HAP-1 (cell line): ENCODE measurements at regions not wholly inside any gene's neighbourhood (a gene's known extent, or its start where the extent isn't known, plus 50 kb on each side); places are given as distances from the start of the nearest gene placed in this dataset.

Source experiments
- DNase-seq, 2 experiments: peaks; one replicate each; pipeline ENCODE4 v3.0.0-alpha.2; 2016 to 2020; ENCODE audit warnings: low spot score in 2 of 2
- H3K27me3 ChIP-seq: fragments of 250-450 bp; sonication (Bioruptor Pico); 2 replicates; pipeline ENCODE4 v1.5.1; 2020; ENCODE audit warnings: low read depth, mild to moderate bottlenecking, moderate library complexity
- H3K36me3 ChIP-seq: fragments of 250-450 bp; sonication (Bioruptor Pico); replicated peaks from 2 replicates; pipeline ENCODE4 v1.5.1; 2020; ENCODE audit warnings: mild to moderate bottlenecking
- H3K4me1 ChIP-seq: fragments of 250-450 bp; sonication (Bioruptor Pico); 2 replicates; pipeline ENCODE4 v1.5.1; 2020; ENCODE audit warnings: mild to moderate bottlenecking
- H3K4me3 ChIP-seq: fragments of 250-450 bp; sonication (Bioruptor Pico); 2 replicates; pipeline ENCODE4 v1.5.1; 2020; ENCODE audit warnings: mild to moderate bottlenecking, moderate library complexity
- H3K9me3 ChIP-seq: fragments of 250-450 bp; sonication (Bioruptor Pico); 2 replicates; pipeline ENCODE4 v1.5.1; 2020; ENCODE audit warnings: mild to moderate bottlenecking, moderate library complexity
- in situ Hi-C: fragments of 300-500 bp; cut with MboI; formaldehyde crosslinking; loops from 3 replicates; pipeline ENCODE4 v1.14.3; 2020; ENCODE audit warnings: low sequenced_read_pairs, inconsistent platforms, mixed read lengths

DNA sequence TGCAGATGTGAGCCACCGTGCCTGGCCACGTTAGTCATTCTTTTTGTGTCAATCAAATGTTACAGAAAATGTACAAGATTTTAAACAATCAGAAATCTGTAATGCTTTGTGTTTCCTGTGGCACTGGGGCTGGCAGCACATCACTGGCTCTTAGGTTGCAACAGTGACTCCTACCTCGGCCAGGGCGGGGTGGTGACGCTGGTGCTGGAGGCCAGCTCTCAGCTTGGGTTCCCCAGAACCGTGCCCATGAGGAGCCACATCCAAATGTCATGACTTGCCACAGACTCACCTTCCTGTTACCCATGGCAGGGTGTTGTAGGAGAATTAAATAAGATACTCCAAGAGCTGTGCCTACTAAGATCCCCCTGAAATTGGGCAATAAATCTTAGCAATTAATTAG, 161.7 kb downstream of the TEX29 start:
- Histone ChIP-seq H3K4me1 (no peaks in the 10 kb centered on the region), H3K4me3 (no peak overlapping the region), H3K9me3 (no peaks in the 10 kb centered on the region), H3K36me3 (no peaks in the 10 kb centered on the region), H3K27me3 (no peaks in the 10 kb centered on the region)
- no peak for DNase-seq
- in situ Hi-C loops, result no loop called here

DNA sequence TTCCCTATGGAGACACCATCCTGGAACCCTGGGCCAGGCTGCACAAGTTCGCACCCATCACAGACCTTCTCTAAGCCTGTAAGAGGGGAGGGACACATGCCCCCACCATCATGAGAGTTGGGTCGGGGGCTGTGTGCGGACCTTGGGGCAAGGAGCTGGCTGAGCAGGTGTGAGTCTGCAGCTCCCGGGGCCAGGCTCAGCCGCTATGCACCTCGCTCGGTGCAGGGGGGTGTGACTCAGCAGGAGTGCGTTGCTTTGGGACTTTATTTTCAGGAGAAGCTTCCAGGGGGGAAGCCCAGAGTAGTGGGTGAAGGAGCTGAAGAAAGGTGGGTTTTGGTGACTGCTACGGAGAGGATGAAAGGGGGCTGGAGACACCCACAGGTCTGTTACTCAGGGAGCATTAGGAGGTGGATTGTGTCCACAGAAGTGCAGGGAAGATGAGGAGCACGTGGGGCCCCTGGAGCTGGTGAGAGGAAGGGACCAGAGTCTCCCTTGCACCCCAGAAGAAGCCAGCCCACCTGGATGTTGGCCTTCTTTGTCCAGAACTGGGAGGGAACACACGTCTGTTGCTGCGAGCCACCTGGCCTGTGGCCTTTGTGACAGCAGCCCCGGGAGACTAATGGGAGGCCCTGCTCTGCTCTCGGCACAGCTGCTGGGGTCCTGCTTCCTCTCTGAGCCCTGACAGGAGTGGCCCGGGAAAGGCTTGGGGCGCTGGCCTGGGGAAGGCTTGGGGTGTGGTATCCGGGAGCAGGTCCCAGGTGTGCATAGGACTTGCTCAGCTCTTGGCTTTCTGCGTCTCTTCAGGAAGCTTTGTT, 162.6 kb downstream of the TEX29 start:
- no peaks in the 10 kb centered on the region for H3K36me3 ChIP-seq
- no peaks in the 10 kb centered on the region for H3K9me3 ChIP-seq
- no peak overlapping the region for H3K4me3 ChIP-seq
- in situ Hi-C loops, result no loop called here
- H3K27me3 ChIP-seq, result no peaks in the 10 kb centered on the region
- H3K4me1 ChIP-seq, result no peaks in the 10 kb centered on the region
- DNase-seq, result no peak

DNA sequence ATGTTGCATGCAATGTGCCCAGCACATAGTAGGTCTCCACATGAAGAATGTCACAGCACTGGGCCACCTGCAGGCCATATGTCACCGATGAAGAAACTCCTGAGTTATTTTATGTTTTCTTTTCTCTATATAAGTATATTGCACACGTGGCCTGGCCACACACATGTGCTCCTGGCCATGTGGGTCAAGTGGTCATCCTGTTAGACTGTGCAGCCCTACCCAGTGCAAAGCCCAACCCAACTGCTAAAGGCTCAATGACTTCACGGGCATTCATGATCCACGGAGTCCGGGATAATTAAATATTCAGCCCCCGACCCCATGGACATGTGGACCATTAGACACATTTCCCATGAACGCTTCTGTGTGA, 163.2 kb downstream of the TEX29 start:
- in situ Hi-C loops, result no loop called here
- Histone ChIP-seq H3K9me3 (no peaks in the 10 kb centered on the region), H3K36me3 (no peaks in the 10 kb centered on the region), H3K27me3 (no peaks in the 10 kb centered on the region), H3K4me3 (no peak overlapping the region), H3K4me1 (no peaks in the 10 kb centered on the region)
- no peak for DNase-seq

DNA sequence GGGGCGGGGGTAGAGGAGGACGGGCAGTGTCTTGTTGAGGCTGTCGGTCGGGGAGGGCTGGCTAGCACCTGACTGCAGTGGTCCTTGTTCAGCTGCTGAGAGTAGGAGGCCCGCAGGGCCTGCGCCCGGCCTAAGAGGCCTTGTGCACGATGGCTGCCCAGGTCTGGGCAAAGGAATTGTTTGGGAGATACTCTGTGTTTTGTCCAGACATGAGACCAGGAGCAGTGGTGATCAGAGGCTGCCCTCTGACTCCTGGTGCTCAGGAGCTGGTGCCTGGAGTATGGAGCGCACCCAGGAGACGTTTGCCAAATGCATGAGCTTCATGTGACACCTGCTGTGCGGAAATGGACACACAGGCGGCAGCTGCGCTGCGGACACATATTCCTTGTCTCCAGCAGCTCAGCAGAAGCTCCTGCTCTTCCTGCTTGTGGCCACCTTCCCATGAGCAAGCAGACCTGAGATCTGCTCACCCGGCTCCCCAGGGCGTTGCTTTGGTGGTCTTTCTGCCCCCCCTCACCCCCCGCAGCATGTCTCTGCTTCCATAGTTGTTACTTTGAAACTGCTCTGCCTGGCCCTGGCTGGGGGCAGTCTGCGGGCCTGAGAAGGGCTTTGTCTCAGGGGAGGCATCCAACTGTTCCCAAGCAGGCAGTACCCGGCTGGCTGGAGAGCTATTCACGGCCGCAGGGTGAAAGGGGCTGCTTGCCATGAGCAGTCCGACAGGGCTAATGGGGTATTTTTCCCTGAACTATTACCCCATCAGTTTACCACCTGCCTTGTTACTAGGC, 163.9 kb downstream of the TEX29 start:
- Histone ChIP-seq H3K9me3 (no peaks in the 10 kb centered on the region), H3K4me3 (no peak overlapping the region), H3K27me3 (no peaks in the 10 kb centered on the region), H3K36me3 (no peaks in the 10 kb centered on the region), H3K4me1 (no peaks in the 10 kb centered on the region)
- in situ Hi-C loops, result no loop called here
- DNase-seq, result no peak

DNA sequence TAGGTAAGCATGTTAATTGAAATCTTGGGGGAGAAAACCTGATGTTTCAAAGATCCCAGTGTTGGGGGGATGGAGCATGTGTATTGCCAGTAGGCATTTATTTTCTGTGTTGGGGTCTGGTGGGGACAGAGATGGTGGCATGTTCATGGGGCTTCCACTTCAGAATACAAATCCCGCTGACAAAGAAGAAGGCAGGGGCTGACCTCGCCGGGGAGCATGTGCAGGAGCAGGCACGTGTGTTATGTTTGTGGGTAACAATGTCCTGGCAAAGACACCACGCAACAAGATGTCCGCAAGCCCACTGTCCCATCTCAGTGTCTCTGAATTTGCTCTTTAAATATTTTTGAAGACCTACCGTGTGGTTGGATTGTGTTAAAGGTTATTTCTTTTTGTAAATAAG, 164.5 kb downstream of the TEX29 start:
- Histone ChIP-seq H3K36me3 (no peaks in the 10 kb centered on the region), H3K4me1 (no peaks in the 10 kb centered on the region), H3K27me3 (no peaks in the 10 kb centered on the region), H3K4me3 (no peak overlapping the region), H3K9me3 (no peaks in the 10 kb centered on the region)
- in situ Hi-C loops, result no loop called here
- DNase-seq, result no peak

DNA sequence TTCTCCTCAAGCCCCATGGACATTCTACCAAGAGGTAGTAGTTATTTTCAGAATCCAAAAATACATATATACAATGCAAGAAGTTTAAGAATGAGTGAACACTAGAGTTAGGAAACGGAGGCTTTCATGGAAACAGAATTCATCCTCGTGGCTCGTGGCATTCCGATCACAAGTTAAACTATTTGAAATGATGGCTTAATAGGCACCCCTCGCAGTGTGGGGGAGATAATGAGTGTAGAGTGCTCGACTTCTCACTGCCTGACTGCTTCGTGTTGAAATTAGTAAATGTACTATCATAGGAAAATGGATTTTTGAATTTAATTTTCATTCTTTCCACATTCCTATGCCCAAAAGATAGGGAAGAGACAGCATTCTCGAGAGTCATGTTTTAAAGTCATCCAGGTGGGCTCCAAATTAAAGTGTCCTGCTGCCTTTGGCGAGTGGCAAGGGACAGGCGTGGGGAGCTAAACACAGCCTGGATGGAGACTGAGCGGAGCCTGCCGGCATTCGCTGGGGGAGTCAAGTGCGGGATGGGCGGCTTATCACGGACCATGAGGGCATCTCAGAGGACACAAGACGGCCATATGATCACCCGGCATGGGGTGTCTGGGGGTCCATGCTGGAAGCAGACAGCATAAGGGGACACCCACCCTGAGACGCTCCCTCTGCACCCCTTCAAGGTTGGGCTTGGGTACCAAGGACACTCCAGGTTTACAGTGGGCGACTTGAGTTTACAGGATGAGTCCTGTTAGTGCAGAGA, 165.2 kb downstream of the TEX29 start:
- Histone ChIP-seq H3K4me3 (no peak overlapping the region), H3K4me1 (no peaks in the 10 kb centered on the region), H3K27me3 (no peaks in the 10 kb centered on the region), H3K36me3 (no peaks in the 10 kb centered on the region), H3K9me3 (no peaks in the 10 kb centered on the region)
- no peak for DNase-seq
- in situ Hi-C loops, result no loop called here

DNA sequence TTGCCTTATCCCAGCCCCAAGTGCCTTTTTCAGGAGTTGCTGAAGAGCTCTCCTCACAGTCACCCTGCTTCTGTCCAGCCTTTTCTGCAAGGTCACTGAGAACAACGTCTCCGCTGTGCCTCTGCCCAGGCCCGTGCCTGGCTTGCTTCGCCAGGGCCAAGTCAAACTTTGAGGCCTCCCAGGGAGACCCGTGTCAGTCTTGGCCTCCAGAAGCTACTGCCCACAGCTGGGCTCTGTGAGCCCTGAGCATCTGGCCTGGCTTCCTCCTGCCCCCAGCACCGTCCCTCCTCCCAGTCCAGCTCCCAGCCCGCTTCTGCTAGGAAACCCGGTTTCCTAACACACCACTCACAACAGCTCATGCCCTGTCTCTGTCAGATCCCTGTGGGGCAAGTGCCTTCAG, 165.9 kb downstream of the TEX29 start:
- H3K27me3 ChIP-seq, result no peaks in the 10 kb centered on the region
- no peak overlapping the region for H3K4me3 ChIP-seq
- H3K4me1 ChIP-seq, result no peaks in the 10 kb centered on the region
- no peak for DNase-seq
- in situ Hi-C loops, result no loop called here
- H3K36me3 ChIP-seq, result no peaks in the 10 kb centered on the region
- no peaks in the 10 kb centered on the region for H3K9me3 ChIP-seq

DNA sequence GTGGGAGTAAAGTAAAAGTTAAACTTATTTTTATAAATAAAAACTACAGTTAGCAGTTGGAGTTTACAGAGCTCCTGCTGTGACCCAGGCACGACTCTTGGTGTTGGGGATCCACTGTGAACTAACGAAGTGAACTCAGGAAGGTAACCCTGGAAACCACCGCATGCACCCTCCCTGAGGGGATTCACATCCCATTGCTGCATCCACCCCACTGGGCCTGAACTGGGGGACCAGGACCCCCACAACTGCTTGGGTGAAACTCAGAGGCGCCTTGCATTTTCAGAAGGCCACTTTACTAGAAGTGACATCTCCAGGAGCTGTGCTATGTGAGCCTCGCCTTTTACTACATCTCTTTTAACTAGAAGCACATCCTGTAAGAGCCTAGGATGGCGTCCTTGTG, 166.4 kb downstream of the TEX29 start:
- in situ Hi-C loops, result no loop called here
- H3K27me3 ChIP-seq, result no peaks in the 10 kb centered on the region

DNA sequence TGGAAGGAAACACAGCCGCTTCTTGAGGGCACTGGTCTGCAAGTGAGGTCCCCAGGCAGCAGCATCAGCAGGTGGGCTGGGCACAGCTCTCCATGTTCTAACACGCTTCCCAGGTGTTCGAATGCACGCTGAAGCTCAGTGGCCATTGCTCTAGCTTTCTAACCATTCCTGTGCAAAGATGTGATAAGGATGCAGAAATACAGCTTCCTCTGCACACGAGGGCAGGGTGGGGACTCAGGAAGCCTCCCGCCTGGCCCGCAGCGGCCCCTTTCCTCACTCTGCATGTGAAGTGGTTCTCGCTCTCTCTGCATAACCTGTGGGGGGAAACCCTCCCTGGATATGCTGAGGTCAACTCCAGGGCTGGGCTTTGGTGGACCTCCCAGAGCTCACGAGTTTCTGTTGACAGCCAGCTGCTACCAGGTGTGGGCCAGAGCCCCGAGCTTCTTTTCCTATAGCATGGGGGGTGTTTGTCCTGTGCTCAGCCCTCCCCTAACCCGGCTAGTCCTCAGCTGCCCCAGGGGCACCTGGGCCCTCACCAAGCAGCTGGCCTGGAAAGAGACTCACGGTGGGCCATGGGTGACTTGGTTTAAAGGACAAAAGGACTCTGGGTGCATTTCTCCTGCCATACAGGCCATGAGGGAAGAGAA, 168.2 kb downstream of the TEX29 start:
- Histone ChIP-seq H3K36me3 (no peaks in the 10 kb centered on the region), H3K27me3 (no peaks in the 10 kb centered on the region), H3K4me3 (no peak overlapping the region), H3K9me3 (no peaks in the 10 kb centered on the region), H3K4me1 (no peaks in the 10 kb centered on the region)
- in situ Hi-C loops, result no loop called here
- no peak for DNase-seq

More for the DNA sequence above, 166.4 kb downstream of the TEX29 start:
- no peak for DNase-seq
- no peaks in the 10 kb centered on the region for H3K4me1 ChIP-seq
- H3K4me3 ChIP-seq, result no peak overlapping the region
- H3K36me3 ChIP-seq, result no peaks in the 10 kb centered on the region
- H3K9me3 ChIP-seq, result no peaks in the 10 kb centered on the region

DNA sequence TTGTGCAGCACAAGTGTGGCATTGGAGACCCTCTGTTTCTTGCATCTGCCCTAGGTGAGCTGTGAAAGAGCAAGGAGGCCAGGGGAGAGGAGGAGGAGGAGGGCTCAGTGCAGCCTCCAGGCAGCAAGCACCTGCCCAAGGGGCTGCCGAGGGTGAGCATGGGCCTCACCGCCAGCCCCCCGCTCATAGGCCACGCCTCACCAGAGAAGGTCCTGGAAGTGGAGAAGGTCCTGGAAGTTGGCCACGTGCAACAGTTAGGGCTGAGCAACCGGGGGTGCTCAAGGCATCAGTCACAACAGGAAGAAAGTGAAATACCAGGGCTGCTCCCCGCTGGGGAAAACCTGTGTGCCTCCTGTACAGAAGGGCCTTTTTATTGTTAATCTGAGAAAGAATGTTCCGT, 168.9 kb downstream of the TEX29 start:
- in situ Hi-C loops, result no loop called here
- Histone ChIP-seq H3K4me3 (no peak overlapping the region), H3K36me3 (no peaks in the 10 kb centered on the region)

DNA sequence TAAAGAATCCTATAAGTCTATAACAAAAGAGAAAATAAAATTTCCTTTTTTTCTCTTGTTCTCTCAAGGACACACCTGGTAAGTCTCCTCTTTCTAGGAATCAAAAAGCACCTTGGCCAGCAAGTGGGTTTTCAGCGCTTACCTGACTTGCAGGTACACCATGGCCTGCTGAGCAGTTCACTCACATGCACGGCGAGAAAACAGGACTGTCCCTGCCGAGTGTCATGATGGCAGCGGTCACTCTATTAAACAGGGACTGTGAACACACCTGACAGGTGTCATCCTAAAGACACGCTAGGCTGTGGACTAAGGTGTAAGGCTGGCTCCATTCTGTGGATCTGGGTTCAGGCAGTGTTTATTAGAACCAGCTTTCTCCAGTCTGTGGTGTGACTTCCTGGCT, 170.2 kb downstream of the TEX29 start:
- H3K4me1 ChIP-seq, result no peaks in the 10 kb centered on the region
- DNase-seq, result no peak
- H3K9me3 ChIP-seq, result no peaks in the 10 kb centered on the region
- no peaks in the 10 kb centered on the region for H3K27me3 ChIP-seq
- H3K4me3 ChIP-seq, result no peak overlapping the region
- in situ Hi-C loops, result no loop called here
- H3K36me3 ChIP-seq, result no peaks in the 10 kb centered on the region

More for the DNA sequence above, 168.9 kb downstream of the TEX29 start:
- no peak for DNase-seq
- Histone ChIP-seq H3K4me1 (no peaks in the 10 kb centered on the region), H3K27me3 (no peaks in the 10 kb centered on the region), H3K9me3 (no peaks in the 10 kb centered on the region)

DNA sequence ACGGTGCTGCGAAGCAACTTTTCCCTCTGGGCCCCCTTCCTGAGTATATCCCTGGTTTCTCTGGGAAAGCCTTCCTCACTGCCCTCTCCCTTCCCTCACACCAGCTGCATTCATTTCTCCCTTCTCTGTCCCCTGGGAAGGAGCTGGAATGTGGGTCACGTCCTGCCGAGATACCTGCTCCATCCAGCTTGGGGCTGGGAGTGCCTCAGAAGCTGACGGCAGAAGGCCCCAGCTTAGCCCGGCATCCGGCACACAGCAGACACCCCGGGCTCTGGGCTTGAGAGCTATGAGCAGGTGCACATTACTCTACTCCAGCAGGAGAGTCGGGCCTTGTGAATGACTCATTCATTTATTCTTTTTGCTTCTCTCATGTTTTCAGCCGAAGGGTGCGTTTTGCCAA, 170.6 kb downstream of the TEX29 start:
- Histone ChIP-seq H3K36me3 (no peaks in the 10 kb centered on the region), H3K4me1 (no peaks in the 10 kb centered on the region), H3K9me3 (no peaks in the 10 kb centered on the region), H3K27me3 (no peaks in the 10 kb centered on the region), H3K4me3 (no peak overlapping the region)
- DNase-seq, result no peak
- in situ Hi-C loops, result no loop called here

DNA sequence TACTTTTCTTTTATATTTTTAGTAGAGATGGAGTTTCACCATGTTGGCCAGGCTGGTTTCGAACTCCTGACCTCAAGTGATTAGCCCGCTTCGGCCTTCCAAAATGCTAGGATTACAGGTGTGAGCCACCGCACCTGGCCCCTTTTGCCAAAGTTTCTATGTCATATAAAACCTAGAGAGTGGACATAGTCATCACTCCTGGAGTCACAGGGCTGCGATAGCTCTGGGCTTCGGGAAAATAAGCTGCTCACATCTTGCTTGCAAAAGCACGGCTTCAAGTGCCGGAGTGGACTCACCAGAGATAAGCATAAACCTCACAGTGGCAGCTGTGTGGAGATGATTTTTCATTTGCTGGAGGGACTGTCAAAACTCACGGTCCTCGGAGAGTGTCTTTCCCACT, 171.2 kb downstream of the TEX29 start:
- no peaks in the 10 kb centered on the region for H3K27me3 ChIP-seq
- no peak for DNase-seq
- H3K4me3 ChIP-seq, result no peak overlapping the region
- no peaks in the 10 kb centered on the region for H3K36me3 ChIP-seq
- in situ Hi-C loops, result no loop called here
- H3K4me1 ChIP-seq, result no peaks in the 10 kb centered on the region
- H3K9me3 ChIP-seq, result no peaks in the 10 kb centered on the region
